T-cell (primary cell): ENCODE measurements at regions not wholly inside any gene's neighbourhood (a gene's known extent, or its start where the extent isn't known, plus 50 kb on each side); places are given as distances from the start of the nearest gene placed in this dataset.

Experiments
- ATAC-seq, 4 experiments: fragments of 200-7000 bp in 3 of 4; fragments of 150-1000 bp in 1 of 4; cut with Tn5 transposase; replicated peaks in 1 of 4; 1 replicate in 3 of 4; 2 replicates in 1 of 4; pipeline ENCODE4 v1.10.0; 2021; ENCODE audit warnings: moderate library complexity in 3 of 4, mild to moderate bottlenecking in 2 of 4, moderate number of reproducible peaks in 1 of 4
- CTCF ChIA-PET, 2 donors: fragments of 300-600 bp; sonication (Branson Sonifier 250); formaldehyde crosslinking; loops; one replicate each; lab custom pipeline; 2022; ENCODE audit warnings: antibody characterized with exemption in 2 of 2; lab: Charles Lee
- POLR2A ChIA-PET, 2 donors: fragments of 300-600 bp; sonication (Branson Sonifier 250); formaldehyde crosslinking; loops; one replicate each; lab custom pipeline; 2022; ENCODE audit warnings: antibody characterized with exemption in 2 of 2; lab: Charles Lee
- DNase-seq, 35 experiments: peaks; one replicate each; pipeline versions ENCODE4 v3.0.0 to v3.0.0-alpha.2; 2013 to 2023
- H3K27ac ChIP-seq: one replicate; pipeline ENCODE4 v1.5.1; 2013; ENCODE audit warnings: low read length
- H3K27me3 ChIP-seq, 2 experiments: replicated peaks in 1 of 2; 1 replicate in 1 of 2; 2 replicates in 1 of 2; pipeline versions ENCODE4 v1.6.1 to v1.7.0; 2013; ENCODE audit warnings: low read length in 1 of 2, mixed read lengths in 1 of 2; ENCODE audit not compliant: control insufficient read depth in 2 of 2, insufficient read depth in 2 of 2; ENCODE audit errors: extremely low read depth in 1 of 2
- H3K36me3 ChIP-seq, 2 donors: 1 replicate in 1 of 2; 2 replicates in 1 of 2; pipeline versions ENCODE4 v1.6.1 to v1.7.0; 2013; ENCODE audit warnings: low read length in 1 of 2; ENCODE audit not compliant: control insufficient read depth in 2 of 2, insufficient read depth in 1 of 2; ENCODE audit errors: extremely low read depth in 1 of 2
- H3K4me1 ChIP-seq, 2 experiments: 1 replicate in 1 of 2; 2 replicates in 1 of 2; pipeline versions ENCODE4 v1.6.1 to v1.7.0; 2013; ENCODE audit warnings: low read length in 2 of 2, mixed read lengths in 1 of 2; ENCODE audit not compliant: insufficient read depth in 2 of 2, control insufficient read depth in 1 of 2; ENCODE audit errors: extremely low read depth in 1 of 2
- H3K4me3 ChIP-seq, 2 donors: 1 replicate in 1 of 2; 2 replicates in 1 of 2; pipeline versions ENCODE4 v1.5.1 to v1.7.0; 2013; ENCODE audit warnings: mild to moderate bottlenecking in 2 of 2, low read length in 1 of 2, moderate library complexity in 1 of 2; ENCODE audit not compliant: control insufficient read depth in 1 of 2; ENCODE audit errors: extremely low read depth in 1 of 2
- H3K9me3 ChIP-seq: 2 replicates; pipeline ENCODE4 v1.7.0; 2013
- H3K27ac Mint-ChIP-seq, 2 donors: one replicate each; pipeline ENCODE4 v1.8.0; 2020 to 2021; ENCODE audit warnings: mild to moderate bottlenecking in 2 of 2, mixed read lengths in 2 of 2
- H3K27me3 Mint-ChIP-seq, 2 donors: one replicate each; pipeline ENCODE4 v1.8.0; 2021 to 2022; ENCODE audit warnings: mixed read lengths in 2 of 2
- H3K36me3 Mint-ChIP-seq: one replicate; pipeline ENCODE4 v1.8.0; 2021; ENCODE audit warnings: mixed read lengths
- H3K4me1 Mint-ChIP-seq, 3 donors: one replicate each; pipeline ENCODE4 v1.8.0; 2020 to 2022; ENCODE audit warnings: mixed read lengths in 3 of 3, mild to moderate bottlenecking in 1 of 3
- H3K4me3 Mint-ChIP-seq, 3 donors: one replicate each; pipeline ENCODE4 v1.8.0; 2020 to 2022; ENCODE audit warnings: mild to moderate bottlenecking in 3 of 3, mixed read lengths in 3 of 3, moderate library complexity in 3 of 3
- H3K9me3 Mint-ChIP-seq, 3 donors: one replicate each; pipeline ENCODE4 v1.8.0; 2020 to 2022; ENCODE audit warnings: mixed read lengths in 3 of 3
- WGBS: methylation state at CpG from one replicate; pipeline ENCODE4 v1.1.5; 2013; ENCODE audit warnings: missing lambda C conversion rate; ENCODE audit not compliant: insufficient coverage; 5-methylcytosine and 5-hydroxymethylcytosine counted together

DNA sequence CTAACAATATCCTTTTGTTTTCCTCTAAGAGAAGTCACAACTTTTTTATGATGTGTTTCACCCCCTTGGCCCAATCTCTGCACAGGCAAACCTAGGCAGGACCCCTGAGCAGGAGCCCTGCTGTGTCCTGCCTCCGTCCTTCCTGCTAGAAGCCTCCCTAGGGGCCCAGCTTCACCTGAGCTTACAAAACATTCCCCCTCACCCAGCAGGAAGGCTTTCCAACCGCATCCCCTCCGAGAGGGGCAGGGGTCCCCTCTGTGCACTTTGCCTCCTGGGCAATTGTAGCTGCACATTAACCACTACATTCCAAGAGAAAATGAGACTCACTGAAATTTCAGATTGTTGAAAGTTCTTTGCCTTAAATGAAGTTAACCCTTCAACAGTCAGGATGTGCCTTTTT, 176.2 kb downstream of the IRX2 start:
- DNase-seq (no peak), ATAC-seq (no peak)
- Histone ChIP-seq H3K27me3 (peaks cover 0 to 7% of the 10 kb centered on the region in 2 experiments), H3K9me3 (no peaks in the 10 kb centered on the region), H3K4me1 (no peaks in the 10 kb centered on the region), H3K27ac (no peak overlapping the region), H3K4me3 (no peak overlapping the region), H3K36me3 (no peaks in the 10 kb centered on the region)
- Mint-ChIP-seq H3K27ac (no peak overlapping the region), H3K27me3 (no peaks in the 10 kb centered on the region), H3K4me3 (no peak overlapping the region), H3K4me1 (no peaks in the 10 kb centered on the region), H3K9me3 (peaks cover 0 to 4% (median 0%) of the 10 kb centered on the region in 3 donors), H3K36me3 (no peaks in the 10 kb centered on the region)
- POLR2A ChIA-PET = no interaction called here
- CTCF ChIA-PET = interaction anchor here in 1 of 2 donors (0.6 kb wide), 1 partner anchor 532 kb away, joined by 7 read pairs; no protein-coding TSS in a partner anchor
- 37% methylated on average over 2 of the region's 3 CpGs for WGBS

DNA sequence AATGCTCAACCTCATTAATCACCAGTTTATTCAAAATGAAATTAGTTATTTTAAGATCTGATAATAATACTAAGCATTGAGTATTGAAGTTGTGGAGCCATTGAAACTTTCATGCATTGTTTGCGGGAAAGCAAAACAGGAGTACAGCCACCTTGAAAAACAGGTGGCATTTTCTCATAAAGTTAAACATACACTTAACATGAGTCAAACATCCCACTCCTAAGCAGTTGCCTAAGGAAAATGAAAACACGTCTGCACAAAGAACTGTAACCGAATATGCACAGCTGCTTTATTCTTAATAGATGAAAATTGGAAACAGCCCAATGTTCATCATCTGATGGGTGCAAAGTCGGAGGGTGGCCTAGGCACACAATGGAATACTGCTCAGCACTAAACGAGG, 177.3 kb downstream of the IRX2 start:
- POLR2A ChIA-PET = no interaction called here
- Mint-ChIP-seq H3K9me3 (peaks cover 0 to 4% (median 0%) of the 10 kb centered on the region in 3 donors), H3K27ac (no peak overlapping the region), H3K27me3 (no peaks in the 10 kb centered on the region), H3K4me3 (no peak overlapping the region), H3K36me3 (no peaks in the 10 kb centered on the region), H3K4me1 (no peaks in the 10 kb centered on the region)
- ATAC-seq (no peak), DNase-seq (no peak)
- H3K4me1 ChIP-seq = no peaks in the 10 kb centered on the region
- H3K9me3 ChIP-seq = no peaks in the 10 kb centered on the region
- no peak overlapping the region for H3K4me3 ChIP-seq
- 80% methylated on average over 4 of the region's 5 CpGs for WGBS
- H3K27me3 ChIP-seq = peaks cover 0 to 7% of the 10 kb centered on the region in 2 experiments
- H3K36me3 ChIP-seq = no peaks in the 10 kb centered on the region
- CTCF ChIA-PET = no interaction called here
- no peak overlapping the region for H3K27ac ChIP-seq

DNA sequence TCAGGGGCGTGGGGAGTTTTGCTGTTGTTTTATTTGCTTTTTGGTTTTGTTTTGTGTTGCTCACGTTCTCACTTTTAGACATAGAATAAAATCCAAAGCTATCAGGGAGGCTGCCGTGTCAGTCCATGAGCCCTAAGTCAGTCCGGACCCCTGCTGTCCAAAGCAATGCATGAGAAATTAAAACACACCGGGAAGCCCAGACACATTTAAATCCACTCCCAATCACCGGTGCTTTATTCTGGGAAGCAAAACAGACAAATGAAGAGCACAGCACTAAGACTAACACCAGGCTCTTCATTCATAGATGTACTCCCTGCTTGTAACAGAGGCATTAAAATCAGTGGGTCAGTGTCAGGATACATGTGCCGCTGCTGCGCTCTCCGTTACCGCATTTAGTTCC, 180.9 kb downstream of the IRX2 start:
- H3K4me1 ChIP-seq = no peaks in the 10 kb centered on the region
- WGBS = 44% methylated on average over 5 of the region's 10 CpGs
- no peaks in the 10 kb centered on the region for H3K27me3 Mint-ChIP-seq
- no peak overlapping the region for H3K4me3 Mint-ChIP-seq
- CTCF ChIA-PET = no interaction called here
- DNase-seq = no peak
- H3K9me3 ChIP-seq = no peaks in the 10 kb centered on the region
- H3K4me1 Mint-ChIP-seq = no peaks in the 10 kb centered on the region
- H3K36me3 ChIP-seq = no peaks in the 10 kb centered on the region
- no peak overlapping the region for H3K27ac Mint-ChIP-seq
- H3K9me3 Mint-ChIP-seq = peaks cover 0 to 4% (median 0%) of the 10 kb centered on the region in 3 donors
- H3K36me3 Mint-ChIP-seq = no peaks in the 10 kb centered on the region
- no peak overlapping the region for H3K4me3 ChIP-seq
- H3K27ac ChIP-seq = no peak overlapping the region
- H3K27me3 ChIP-seq = no peaks in the 10 kb centered on the region
- ATAC-seq = no peak
- POLR2A ChIA-PET = no interaction called here

DNA sequence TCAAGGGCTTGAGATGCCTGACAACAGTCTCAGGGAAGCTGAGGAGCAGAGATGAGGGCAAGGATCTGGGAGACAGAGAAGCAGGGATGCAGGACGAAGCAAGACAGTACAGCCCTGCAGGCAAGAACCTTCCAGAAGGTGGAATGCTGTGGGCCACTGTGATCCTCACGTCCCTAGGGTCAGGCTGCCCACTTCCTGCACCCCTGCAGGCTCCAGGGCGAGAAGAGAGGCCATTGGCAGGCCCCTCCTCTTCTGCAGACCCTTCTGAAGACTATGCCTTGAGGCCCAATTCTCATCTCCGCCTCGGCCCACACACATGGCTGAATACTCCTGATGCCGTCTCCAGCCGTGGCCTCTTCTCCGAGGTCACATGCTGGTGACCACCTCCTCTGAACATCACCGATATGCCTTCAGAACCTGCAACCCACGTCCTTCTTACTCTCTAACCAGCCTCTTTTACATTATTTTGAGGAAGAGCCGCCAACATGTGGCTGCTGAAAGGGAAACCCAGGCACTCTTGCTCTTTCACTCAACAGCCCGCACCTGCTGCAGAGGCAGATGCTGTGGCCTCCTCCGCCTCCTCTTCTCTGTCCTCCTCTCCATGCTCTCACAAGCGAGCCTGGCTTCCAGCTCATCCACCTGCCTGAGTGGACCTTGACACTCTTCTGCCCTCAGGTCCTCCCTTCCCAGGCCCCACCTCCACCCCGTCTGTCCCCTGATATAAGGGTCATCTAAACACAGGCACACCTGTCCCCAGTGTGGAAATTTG, 181.5 kb downstream of the IRX2 start:
- Mint-ChIP-seq H3K27ac (no peak overlapping the region), H3K9me3 (peaks cover 0 to 4% (median 0%) of the 10 kb centered on the region in 3 donors), H3K27me3 (no peaks in the 10 kb centered on the region), H3K36me3 (no peaks in the 10 kb centered on the region), H3K4me3 (no peak overlapping the region), H3K4me1 (no peaks in the 10 kb centered on the region)
- ChIA-PET POLR2A (no interaction called here), CTCF (no interaction called here)
- Histone ChIP-seq H3K9me3 (no peaks in the 10 kb centered on the region), H3K4me3 (no peak overlapping the region), H3K27ac (no peak overlapping the region), H3K36me3 (no peaks in the 10 kb centered on the region), H3K27me3 (peaks cover 0 to 4% of the 10 kb centered on the region in 2 experiments), H3K4me1 (no peaks in the 10 kb centered on the region)
- ATAC-seq (no peak), DNase-seq (no peak)
- 74% methylated on average over 13 of the region's 15 CpGs for WGBS

DNA sequence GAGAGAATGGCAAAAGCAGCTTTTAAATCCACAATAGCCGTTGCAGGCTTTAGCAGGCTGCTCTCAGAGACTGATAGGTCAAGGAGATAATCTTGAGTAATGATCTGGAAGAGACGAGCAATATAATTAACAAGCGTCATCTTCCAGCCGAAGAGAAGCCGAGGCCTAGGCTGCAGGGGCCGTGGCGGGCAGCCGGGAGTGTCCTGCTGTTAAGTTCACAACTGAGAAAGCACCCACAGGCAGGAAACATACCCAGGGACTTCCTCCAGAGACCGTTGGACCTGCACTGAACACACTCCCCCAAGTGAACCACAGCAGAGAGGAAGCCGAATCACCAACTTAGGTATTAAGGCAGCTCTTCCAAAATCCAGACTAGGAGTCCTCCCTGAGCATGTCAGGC, 182.3 kb downstream of the IRX2 start:
- H3K27me3 Mint-ChIP-seq = no peaks in the 10 kb centered on the region

DNA sequence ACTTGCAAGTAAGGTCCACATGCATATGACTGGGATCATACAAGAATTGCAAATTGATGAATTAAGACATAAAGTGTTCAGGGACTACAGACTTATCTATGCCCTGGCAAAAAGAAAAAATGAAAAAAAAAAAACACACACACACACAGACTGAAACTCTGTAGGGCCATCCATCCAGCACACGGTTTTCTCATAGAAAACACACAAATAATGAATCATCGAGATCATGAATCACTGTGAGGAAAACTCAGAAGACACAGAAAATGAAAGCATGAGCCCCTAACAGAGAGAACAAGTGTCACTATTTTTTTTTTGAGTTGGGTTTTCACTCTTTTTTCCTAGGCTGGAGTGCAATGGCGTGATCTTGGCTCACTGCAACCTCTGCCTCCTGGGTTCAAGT, 185.2 kb downstream of the IRX2 start:
- peaks cover 0 to 3% of the 10 kb centered on the region in 2 donors for H3K27me3 Mint-ChIP-seq
- no peak overlapping the region for H3K4me3 ChIP-seq
- no peak overlapping the region for H3K4me3 Mint-ChIP-seq
- 80% methylated on average over 1 of the region's 3 CpGs for WGBS
- peaks cover 0 to 4% of the 10 kb centered on the region in 2 experiments for H3K27me3 ChIP-seq
- no peaks in the 10 kb centered on the region for H3K36me3 ChIP-seq
- POLR2A ChIA-PET = no interaction called here
- no peaks in the 10 kb centered on the region for H3K4me1 Mint-ChIP-seq
- no peak for ATAC-seq
- H3K36me3 Mint-ChIP-seq = no peaks in the 10 kb centered on the region
- no peaks in the 10 kb centered on the region for H3K4me1 ChIP-seq
- no peak overlapping the region for H3K27ac Mint-ChIP-seq
- no peak for DNase-seq
- peaks cover 0 to 6% (median 0%) of the 10 kb centered on the region in 3 donors for H3K9me3 Mint-ChIP-seq
- no peaks in the 10 kb centered on the region for H3K9me3 ChIP-seq
- CTCF ChIA-PET = no interaction called here
- no peak overlapping the region for H3K27ac ChIP-seq

More for the DNA sequence above, 182.3 kb downstream of the IRX2 start:
- no peak overlapping the region for H3K27ac ChIP-seq
- DNase-seq (no peak), ATAC-seq (no peak)
- Mint-ChIP-seq H3K4me3 (no peak overlapping the region), H3K9me3 (peaks cover 0 to 4% (median 0%) of the 10 kb centered on the region in 3 donors), H3K36me3 (no peaks in the 10 kb centered on the region), H3K27ac (no peak overlapping the region), H3K4me1 (no peaks in the 10 kb centered on the region)
- H3K9me3 ChIP-seq = no peaks in the 10 kb centered on the region
- WGBS = 33% methylated on average over 10 of the region's 10 CpGs
- CTCF ChIA-PET = no interaction called here
- H3K4me1 ChIP-seq = no peaks in the 10 kb centered on the region
- H3K4me3 ChIP-seq = no peak overlapping the region
- H3K36me3 ChIP-seq = no peaks in the 10 kb centered on the region
- peaks cover 0 to 4% of the 10 kb centered on the region in 2 experiments for H3K27me3 ChIP-seq
- POLR2A ChIA-PET = no interaction called here
